H1 (cell line): ENCODE measurements at regions not wholly inside any gene's neighbourhood (a gene's known extent, or its start where the extent isn't known, plus 50 kb on each side); places are given as distances from the start of the nearest gene placed in this dataset.

Experiments
- CTCF ChIA-PET: fragments of 300-600 bp; sonication (Branson Sonifier 250); formaldehyde crosslinking; loops from one replicate; lab custom pipeline; 2021; ENCODE audit not compliant: partially characterized antibody; lab: Charles Lee
- POLR2A ChIA-PET: fragments of 300-600 bp; sonication (Branson Sonifier 250); formaldehyde crosslinking; loops from one replicate; lab custom pipeline; 2021; ENCODE audit warnings: inconsistent platforms; ENCODE audit not compliant: partially characterized antibody; lab: Charles Lee
- DNase-seq, 2 experiments: peaks; one replicate each; pipeline versions ENCODE4 v3.0.0 to v3.0.0-alpha.2; 2010 to 2022; ENCODE audit warnings: low spot score in 2 of 2, low read depth in 1 of 2, mixed read lengths in 1 of 2
- FAIRE-seq: peaks from 2 replicates; lab custom pipeline; 2011; peaks lifted over from hg19 to GRCh38; lab: Jason Lieb, UNC
- H2AFZ ChIP-seq: 2 replicates; pipeline ENCODE4 v1.8.1; 2012; ENCODE audit warnings: low read length, inconsistent platforms
- H2AK5ac ChIP-seq: 2 replicates; pipeline ENCODE4 v1.6.1; 2013; ENCODE audit warnings: low read depth, low read length
- H2BK120ac ChIP-seq: replicated peaks from 2 replicates; pipeline ENCODE3; 2013; ENCODE audit warnings: low read depth, low read length, inconsistent platforms
- H2BK12ac ChIP-seq: 2 replicates; pipeline ENCODE4 v1.6.1; 2013; ENCODE audit warnings: low read depth, low read length
- H2BK15ac ChIP-seq: 2 replicates; pipeline ENCODE4 v1.6.1; 2013; ENCODE audit warnings: low read length
- H2BK20ac ChIP-seq: 2 replicates; pipeline ENCODE4 v1.6.1; 2013; ENCODE audit warnings: low read length
- H2BK5ac ChIP-seq: 2 replicates; pipeline ENCODE4 v1.6.1; 2013; ENCODE audit warnings: low read depth, low read length
- H3K14ac ChIP-seq: 2 replicates; pipeline ENCODE4 v1.6.1; 2013; ENCODE audit warnings: inconsistent platforms; ENCODE audit not compliant: insufficient read length
- H3K18ac ChIP-seq: 2 replicates; pipeline ENCODE4 v1.6.1; 2013; ENCODE audit warnings: low read length; ENCODE audit errors: extremely low read depth
- H3K23ac ChIP-seq: 2 replicates; pipeline ENCODE4 v1.6.1; 2013; ENCODE audit warnings: inconsistent platforms; ENCODE audit not compliant: insufficient read length
- H3K23me2 ChIP-seq: 2 replicates; pipeline ENCODE4 v1.6.1; 2013; ENCODE audit warnings: low read depth, low read length
- H3K27ac ChIP-seq: 2 replicates; pipeline ENCODE4 v1.6.1; 2011; ENCODE audit warnings: low read depth, low read length, inconsistent platforms
- H3K27me3 ChIP-seq, 4 experiments: replicated peaks in 1 of 4; 1 replicate in 1 of 4; 2 replicates in 3 of 4; pipeline versions ENCODE4 v1.6.1 to v1.8.1; 2011 to 2013; ENCODE audit warnings: low read length in 3 of 4, mild to moderate bottlenecking in 3 of 4, inconsistent platforms in 2 of 4, mixed read lengths in 2 of 4, moderate library complexity in 1 of 4; ENCODE audit not compliant: control insufficient read depth in 3 of 4, insufficient read depth in 3 of 4; ENCODE audit errors: extremely low read depth in 1 of 4
- H3K36me3 ChIP-seq, 4 experiments: 2 replicates each; pipeline versions ENCODE4 v1.6.1 to v1.8.1; 2011 to 2013; ENCODE audit warnings: mild to moderate bottlenecking in 4 of 4, low read length in 3 of 4, moderate library complexity in 2 of 4, control low read depth in 1 of 4, inconsistent platforms in 1 of 4; ENCODE audit not compliant: insufficient read depth in 4 of 4, control insufficient read depth in 2 of 4
- H3K4ac ChIP-seq: replicated peaks from 2 replicates; pipeline ENCODE3; 2013; ENCODE audit warnings: low read length, low read depth, mixed read lengths, inconsistent platforms; ENCODE audit not compliant: insufficient read length
- H3K4me1 ChIP-seq, 4 experiments: replicated peaks in 1 of 4; 1 replicate in 1 of 4; 2 replicates in 3 of 4; pipeline versions ENCODE4 v1.6.1 to v1.8.1; 2011 to 2013; ENCODE audit warnings: low read length in 3 of 4, inconsistent platforms in 2 of 4, mixed read lengths in 1 of 4; ENCODE audit not compliant: insufficient read depth in 4 of 4, control insufficient read depth in 3 of 4
- H3K4me2 ChIP-seq, 2 experiments: 2 replicates each; pipeline versions ENCODE4 v1.6.1 to v1.8.1; 2011 to 2013; ENCODE audit warnings: low read depth in 2 of 2, low read length in 2 of 2, control low read depth in 1 of 2, inconsistent platforms in 1 of 2, mild to moderate bottlenecking in 1 of 2; ENCODE audit not compliant: insufficient read depth in 1 of 2
- H3K4me3 ChIP-seq, 4 experiments: fragments of 200-600, 300-600 bp in 1 of 4; sonication (generic), shearing (Covaris generic), sonication (Bioruptor Twin) in 1 of 4; 2 replicates each; pipeline versions ENCODE4 v1.5.1 to v1.8.1; 2011 to 2016; ENCODE audit warnings: low read length in 4 of 4, low read depth in 3 of 4, control low read depth in 2 of 4, inconsistent platforms in 2 of 4, mild to moderate bottlenecking in 2 of 4, mixed read lengths in 1 of 4, moderate library complexity in 1 of 4; ENCODE audit not compliant: insufficient read depth in 2 of 4; ENCODE audit errors: extremely low read depth in 1 of 4
- H3K56ac ChIP-seq: replicated peaks from 2 replicates; pipeline ENCODE3; 2013; ENCODE audit warnings: low read depth, mild to moderate bottlenecking, mixed read lengths, low read length, inconsistent platforms; ENCODE audit not compliant: insufficient read length
- H3K79me1 ChIP-seq: 2 replicates; pipeline ENCODE4 v1.6.1; 2013; ENCODE audit warnings: low read depth, low read length, control low read depth
- H3K79me2 ChIP-seq, 2 experiments: 2 replicates each; pipeline versions ENCODE4 v1.6.1 to v1.8.1; 2012 to 2013; ENCODE audit warnings: low read length in 2 of 2, mild to moderate bottlenecking in 2 of 2, inconsistent platforms in 1 of 2; ENCODE audit not compliant: insufficient read depth in 2 of 2, control insufficient read depth in 1 of 2
- H3K9ac ChIP-seq, 4 experiments: replicated peaks in 1 of 4; 1 replicate in 1 of 4; 2 replicates in 3 of 4; pipeline versions ENCODE4 v1.6.1 to v1.8.1; 2011 to 2013; ENCODE audit warnings: low read depth in 3 of 4, low read length in 3 of 4, control low read depth in 2 of 4, mild to moderate bottlenecking in 2 of 4, moderate library complexity in 2 of 4, inconsistent platforms in 1 of 4; ENCODE audit errors: extremely low read depth in 1 of 4
- H3K9me3 ChIP-seq, 2 experiments: 2 replicates each; pipeline versions ENCODE4 v1.6.1 to v1.8.1; 2012 to 2013; ENCODE audit warnings: mild to moderate bottlenecking in 2 of 2, moderate library complexity in 2 of 2, control low read depth in 1 of 2, inconsistent platforms in 1 of 2, low read depth in 1 of 2, low read length in 1 of 2, mixed read lengths in 1 of 2; ENCODE audit not compliant: insufficient read depth in 2 of 2
- H4K20me1 ChIP-seq, 2 experiments: replicated peaks in 1 of 2; 2 replicates each; pipeline versions ENCODE3 to v1.8.1; 2011 to 2013; ENCODE audit warnings: inconsistent platforms in 2 of 2, low read length in 2 of 2, mild to moderate bottlenecking in 1 of 2; ENCODE audit not compliant: insufficient read depth in 2 of 2, control insufficient read depth in 1 of 2
- H4K5ac ChIP-seq: 2 replicates; pipeline ENCODE4 v1.6.1; 2013; ENCODE audit warnings: low read length, low read depth, mixed read lengths, inconsistent platforms; ENCODE audit not compliant: insufficient read length
- H4K8ac ChIP-seq: 2 replicates; pipeline ENCODE4 v1.8.0; 2013; ENCODE audit warnings: mild to moderate bottlenecking, moderate library complexity, low read length, inconsistent platforms; ENCODE audit not compliant: insufficient read depth; ENCODE audit errors: extremely low read depth
- H4K91ac ChIP-seq: replicated peaks from 2 replicates; pipeline ENCODE3; 2013; ENCODE audit warnings: low read length, mixed read lengths, inconsistent platforms; ENCODE audit not compliant: insufficient read length
- BCL11A ChIP-seq, 2 experiments: IDR thresholded peaks; one replicate each; pipeline ENCODE4 v1.6.1; 2011; ENCODE audit warnings: low read depth in 2 of 2, low read length in 2 of 2, mild to moderate bottlenecking in 2 of 2
- CHD2 ChIP-seq: IDR thresholded peaks from 2 replicates; pipeline ENCODE4 v1.6.1; 2012; ENCODE audit warnings: low read length, improper control_type of control experiment
- EP300 ChIP-seq, 2 experiments: IDR thresholded peaks; 1 replicate in 1 of 2; 2 replicates in 1 of 2; pipeline ENCODE4 v1.6.1; 2011 to 2012; ENCODE audit warnings: low read depth in 2 of 2, low read length in 2 of 2, mild to moderate bottlenecking in 2 of 2, borderline replicate concordance in 1 of 2, inconsistent platforms in 1 of 2, moderate library complexity in 1 of 2
- HDAC2 ChIP-seq, 2 experiments: fragments of 300-600 bp in 1 of 2; sonication (generic) in 1 of 2; IDR thresholded peaks; 2 replicates each; pipeline ENCODE4 v1.6.1; 2011 to 2012; ENCODE audit warnings: low read depth in 2 of 2, low read length in 2 of 2, mild to moderate bottlenecking in 2 of 2, moderate library complexity in 2 of 2, borderline replicate concordance in 1 of 2, inconsistent platforms in 1 of 2
- NANOG ChIP-seq: IDR thresholded peaks from 2 replicates; pipeline ENCODE4 v1.6.1; 2011; ENCODE audit warnings: low read length, low read depth, mild to moderate bottlenecking, inconsistent platforms; ENCODE audit not compliant: insufficient read depth, poor library complexity, severe bottlenecking
- POLR2AphosphoS5 ChIP-seq: IDR thresholded peaks from 2 replicates; pipeline ENCODE4 v1.6.1; 2011; ENCODE audit warnings: low read depth, low read length
- RXRA ChIP-seq: IDR thresholded peaks from 2 replicates; pipeline ENCODE4 v1.6.1; 2011; ENCODE audit warnings: low read depth, mild to moderate bottlenecking, low read length, moderate library complexity; ENCODE audit not compliant: insufficient read depth
- WGBS, 2 experiments: shearing (Covaris generic) in 1 of 2; methylation state at CpG; one replicate each; pipeline versions ENCODE4 v1.1.6 to v1.1.7; 2013 to 2015; ENCODE audit warnings: low lambda C conversion rate in 2 of 2, mixed read lengths in 2 of 2, inconsistent platforms in 1 of 2, low coverage in 1 of 2, missing lambda C conversion rate in 1 of 2; ENCODE audit not compliant: insufficient replicate concordance in 2 of 2, insufficient coverage in 1 of 2, insufficient read length in 1 of 2; ENCODE audit errors: extremely low coverage in 1 of 2, missing lambda C conversion rate in 1 of 2; 5-methylcytosine and 5-hydroxymethylcytosine counted together

- Histone ChIP-seq H3K36me3 (0 out of 8 replicates have a peak, but pooled peaks cover 0 to 4% (median 0%) of the 10 kb centered on the region in 4 experiments), H4K5ac (no peak overlapping the region), H3K14ac (no peak overlapping the region), H3K4me3 (no peak overlapping the region), H3K9ac (no peak overlapping the region), H2AK5ac (no peak overlapping the region), H2BK15ac (no peak overlapping the region), H3K4ac (no peak overlapping the region), H4K91ac (peak overlapping the region; percentile 76), H3K23me2 (no peaks in the 10 kb centered on the region), H4K8ac (no peak overlapping the region)
- 88% methylated on average over 7 of the region's 7 CpGs; no CpG with 5 or more reads in 1 of the 2 experiments for WGBS, 2 experiments
- no peak for TF ChIP-seq HDAC2 (IDR thresholded peaks at IDR 0.05; ENCODE audit: borderline replicate concordance in 1 of 2, low read depth in 2 of 2, low read length in 2 of 2)
- no peak for TF ChIP-seq RXRA
- no peak for TF ChIP-seq BCL11A (IDR thresholded peaks at IDR 0.05; ENCODE audit: low read depth in 2 of 2, low read length in 2 of 2)
- TF ChIP-seq EP300 (IDR thresholded peaks at IDR 0.05; ENCODE audit: borderline replicate concordance in 1 of 2, low read depth in 2 of 2, low read length in 2 of 2): no peak
- no peak for TF ChIP-seq CHD2
- TF ChIP-seq NANOG: no peak
- TF ChIP-seq POLR2AphosphoS5: no peak
- TF ChIP-seq, all 59 proteins: peak for 0
- Histone ChIP-seq H3K18ac (no peak overlapping the region), H3K4me2 (no peak overlapping the region), H4K20me1 (no peaks in the 10 kb centered on the region), H3K27ac (no peak overlapping the region), H2BK12ac (no peak overlapping the region), H2BK5ac (no peak overlapping the region), H2AFZ (no peak overlapping the region), H2BK20ac (no peak overlapping the region), H3K4me1 (peaks cover 0 to 12% (median 6%) of the 10 kb centered on the region in 4 experiments; a peak in 6 of 7 replicates), H3K23ac (no peak overlapping the region), H2BK120ac (no peak overlapping the region), H3K27me3 (no peaks in the 10 kb centered on the region), H3K9me3 (peaks cover 3 to 5% of the 10 kb centered on the region in 2 experiments; a peak in 1 of 4 replicates), H3K56ac (no peak overlapping the region), H3K79me1 (no peaks in the 10 kb centered on the region), H3K79me2 (no peaks in the 10 kb centered on the region)
- DNase-seq: no peak
- no peak for FAIRE-seq
- CTCF ChIA-PET: interaction anchor here (0.9 kb wide), 1 partner anchor 54 kb away, joined by 3 read pairs; no protein-coding TSS in a partner anchor
- POLR2A ChIA-PET: no interaction called here
These were observed 182.2 kb downstream of the EXOC5 start for GRCh38 chr14:57086271-57087162.
